Activated CD8-positive, alpha-beta T cell treated with anti-CD3 and anti-CD28 coated beads for 36 hours (primary cell): ENCODE measurements at regions not wholly inside any gene's neighbourhood (a gene's known extent, or its start where the extent isn't known, plus 50 kb on each side); places are given as distances from the start of the nearest gene placed in this dataset.

ENCODE experiments used
- ATAC-seq: fragments of 200-7000 bp; cut with Tn5 transposase; one replicate; pipeline ENCODE4 v1.10.0; 2021; ENCODE audit warnings: mild to moderate bottlenecking, moderate library complexity
- CTCF ChIA-PET: fragments of 350-600 bp; sonication (Branson Sonifier 250); formaldehyde crosslinking; loops from one replicate; lab custom pipeline; 2021; ENCODE audit warnings: antibody characterized with exemption; lab: Charles Lee
- POLR2A ChIA-PET: fragments of 350-600 bp; sonication (Branson Sonifier 250); formaldehyde crosslinking; loops from one replicate; lab custom pipeline; 2021; ENCODE audit warnings: antibody characterized with exemption; lab: Charles Lee
- DNase-seq: peaks from one replicate; pipeline ENCODE4 v3.0.0-alpha.2; 2020
- H3K27ac Mint-ChIP-seq: one replicate; pipeline ENCODE4 v1.8.0; 2021; ENCODE audit warnings: mild to moderate bottlenecking, mixed read lengths
- H3K27me3 Mint-ChIP-seq: one replicate; pipeline ENCODE4 v1.8.0; 2021; ENCODE audit warnings: mixed read lengths
- H3K36me3 Mint-ChIP-seq: one replicate; pipeline ENCODE4 v1.8.0; 2021; ENCODE audit warnings: low read depth, mixed read lengths
- H3K4me1 Mint-ChIP-seq: one replicate; pipeline ENCODE4 v1.8.0; 2021; ENCODE audit warnings: low read depth, mixed read lengths
- H3K4me3 Mint-ChIP-seq: one replicate; pipeline ENCODE4 v1.8.0; 2021; ENCODE audit warnings: mild to moderate bottlenecking, moderate library complexity, mixed read lengths
- H3K9me3 Mint-ChIP-seq: one replicate; pipeline ENCODE4 v1.8.0; 2021; ENCODE audit warnings: mixed read lengths
- CTCF ChIP-seq: fragments of 200-600 bp; IDR thresholded peaks from one replicate; pipeline ENCODE4 v1.8.0; 2022; ENCODE audit warnings: antibody characterized with exemption, mild to moderate bottlenecking
- intact Hi-C: fragments of 100-400 bp; cut with micrococcal nuclease; formaldehyde crosslinking; loops from one replicate; pipeline ENCODE4 v1.10.0; 2022

GRCh38 chr6:113169484-113169883 is 687.7 kb upstream of the MARCKS start:
- POLR2A ChIA-PET: no interaction called here
- TF ChIP-seq CTCF: no peak
- intact Hi-C loops: no loop called here

GRCh38 chr6:113170454-113170853 is 686.7 kb upstream of the MARCKS start:
- Mint-ChIP-seq H3K9me3 (peaks cover 6% of the 10 kb centered on the region), H3K4me3 (no peak overlapping the region), H3K4me1 (no peaks in the 10 kb centered on the region), H3K27ac (no peak overlapping the region), H3K36me3 (no peaks in the 10 kb centered on the region), H3K27me3 (no peaks in the 10 kb centered on the region)
- intact Hi-C loops: no loop called here
- POLR2A ChIA-PET: no interaction called here
- TF ChIP-seq CTCF: no peak
- DNase-seq (no peak), ATAC-seq (no peak)
- CTCF ChIA-PET: no interaction called here

More at GRCh38 chr6:113169484-113169883, 687.7 kb upstream of the MARCKS start:
- DNase-seq (no peak), ATAC-seq (no peak)
- H3K4me3 Mint-ChIP-seq: no peak overlapping the region
- H3K27me3 Mint-ChIP-seq: no peaks in the 10 kb centered on the region
- CTCF ChIA-PET: no interaction called here
- peaks cover 5% of the 10 kb centered on the region for H3K9me3 Mint-ChIP-seq
- no peaks in the 10 kb centered on the region for H3K36me3 Mint-ChIP-seq
- no peaks in the 10 kb centered on the region for H3K4me1 Mint-ChIP-seq
- H3K27ac Mint-ChIP-seq: no peak overlapping the region

- ChIA-PET CTCF (no interaction called here), POLR2A (no interaction called here)
- H3K36me3 Mint-ChIP-seq: no peaks in the 10 kb centered on the region
- H3K4me3 Mint-ChIP-seq: no peak overlapping the region
- no peak for ATAC-seq
- H3K4me1 Mint-ChIP-seq: no peaks in the 10 kb centered on the region
- intact Hi-C loops: no loop called here
- H3K9me3 Mint-ChIP-seq: peaks cover 6% of the 10 kb centered on the region
- TF ChIP-seq CTCF: no peak
- H3K27ac Mint-ChIP-seq: no peak overlapping the region
- DNase-seq: no peak
- no peaks in the 10 kb centered on the region for H3K27me3 Mint-ChIP-seq
These were observed 685.3 kb upstream of the MARCKS start for GRCh38 chr6:113171882-113172281.

GRCh38 chr6:113172531-113172966 is 684.6 kb upstream of the MARCKS start:
- CTCF ChIA-PET: no interaction called here
- intact Hi-C loops: no loop called here
- DNase-seq (no peak), ATAC-seq (no peak)
- H3K4me3 Mint-ChIP-seq: no peak overlapping the region
- no peaks in the 10 kb centered on the region for H3K4me1 Mint-ChIP-seq
- peaks cover 6% of the 10 kb centered on the region for H3K9me3 Mint-ChIP-seq
- no peak overlapping the region for H3K27ac Mint-ChIP-seq
- no peaks in the 10 kb centered on the region for H3K36me3 Mint-ChIP-seq
- POLR2A ChIA-PET: no interaction called here
- no peaks in the 10 kb centered on the region for H3K27me3 Mint-ChIP-seq
- no peak for TF ChIP-seq CTCF

GRCh38 chr6:113178349-113178748 is 678.8 kb upstream of the MARCKS start:
- no peaks in the 10 kb centered on the region for H3K27me3 Mint-ChIP-seq
- no peaks in the 10 kb centered on the region for H3K36me3 Mint-ChIP-seq
- H3K9me3 Mint-ChIP-seq: peaks cover 3% of the 10 kb centered on the region
- ATAC-seq: no peak
- no peak for TF ChIP-seq CTCF
- intact Hi-C loops: no loop called here
- CTCF ChIA-PET: no interaction called here
- no peak overlapping the region for H3K4me3 Mint-ChIP-seq
- POLR2A ChIA-PET: no interaction called here
- DNase-seq: no peak
- H3K4me1 Mint-ChIP-seq: no peaks in the 10 kb centered on the region
- H3K27ac Mint-ChIP-seq: no peak overlapping the region
